ENCODE measurements at regions not wholly inside any gene's neighbourhood (a gene's known extent, or its start where the extent isn't known, plus 50 kb on each side); places are given as distances from the start of the nearest gene placed in this dataset.

GRCh38 chr3:56985878-56986277, 74.6 kb upstream of the SPATA12 start:
- TF ChIP-seq CTCF (IDR thresholded peaks at IDR 0.05) (no peak), POLR2A (IDR thresholded peaks at IDR 0.05) (no peak)

All from prostate gland (tissue), 2 donors.